Activated CD4-positive, alpha-beta T cell treated with anti-CD3 and anti-CD28 coated beads, Interleukin-2, amount 50 U/mL, for 16 hours (primary cell): ENCODE measurements at regions not wholly inside any gene's neighbourhood (a gene's known extent, or its start where the extent isn't known, plus 50 kb on each side); places are given as distances from the start of the nearest gene placed in this dataset.
A peak's percentile ranks its signal among the peaks of the same experiment; 100 is the strongest.

Experiments
- DNase-seq: peaks from one replicate; pipeline ENCODE4 v3.0.0-alpha.2; 2020

GRCh38 chr20:42020316-42020715 lies 402.1 kb upstream of the CHD6 start:
- DNase-seq: no peak

DNA sequence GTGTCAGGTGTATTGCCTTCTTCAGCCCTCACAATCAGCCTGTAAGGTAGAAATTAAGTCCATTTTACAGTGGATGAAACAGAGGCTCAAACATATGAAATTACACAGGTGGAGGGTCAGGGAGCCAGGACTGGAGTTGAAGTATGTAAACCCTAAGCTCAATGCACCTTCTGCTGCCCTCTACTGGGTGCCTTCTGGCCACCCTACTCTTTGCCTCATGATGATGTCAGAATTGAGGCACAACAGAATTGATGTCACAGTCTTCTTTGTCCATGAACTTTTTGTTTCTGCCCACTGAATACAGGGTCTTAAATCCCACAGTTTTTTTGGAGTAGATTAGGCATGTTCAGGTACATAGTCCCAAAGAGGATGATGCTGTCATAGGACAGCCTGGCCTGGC lies 400.8 kb upstream of the CHD6 start:
- DNase-seq: no peak

- no peak for DNase-seq
Observed at GRCh38 chr20:42010090-42010489, 391.9 kb upstream of the CHD6 start.

GRCh38 chr20:42007251-42007650 lies 389.1 kb upstream of the CHD6 start:
- DNase-seq: no peak

GRCh38 chr20:42005211-42005610 lies 387.0 kb upstream of the CHD6 start:
- DNase-seq: no peak

GRCh38 chr20:42003380-42003779 lies 385.2 kb upstream of the CHD6 start:
- DNase-seq: no peak

- no peak for DNase-seq
Observed at GRCh38 chr20:41998539-41999341, 380.6 kb upstream of the CHD6 start.

DNA sequence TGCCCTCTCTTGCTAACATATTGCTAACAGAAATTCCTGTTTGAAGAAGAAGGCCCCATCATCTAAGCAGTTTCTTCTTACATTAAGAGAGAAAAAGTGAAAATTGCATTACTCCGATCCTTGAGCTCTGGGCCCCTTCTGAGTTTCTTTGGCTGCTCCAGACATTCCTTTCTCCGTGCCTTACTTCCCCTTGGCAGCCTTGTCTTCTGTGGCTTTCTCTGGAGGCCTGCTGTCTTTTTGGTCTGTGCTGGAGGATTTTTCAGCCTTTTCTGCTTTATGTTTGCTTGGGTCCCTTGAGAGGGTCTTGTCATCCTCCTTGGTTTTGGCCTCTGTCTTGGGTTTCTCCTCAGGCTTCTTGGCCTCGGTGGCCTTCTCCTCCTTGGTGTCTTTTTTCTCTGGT lies 378.8 kb upstream of the CHD6 start:
- no peak for DNase-seq

GRCh38 chr20:41992481-41992880 lies 374.3 kb upstream of the CHD6 start:
- DNase-seq: no peak

GRCh38 chr20:41991412-41991811 lies 373.2 kb upstream of the CHD6 start:
- DNase-seq: no peak

- no peak for DNase-seq
Observed at GRCh38 chr20:41989935-41990635, 371.9 kb upstream of the CHD6 start.

GRCh38 chr20:41989039-41989679 lies 371.0 kb upstream of the CHD6 start:
- no peak for DNase-seq

DNA sequence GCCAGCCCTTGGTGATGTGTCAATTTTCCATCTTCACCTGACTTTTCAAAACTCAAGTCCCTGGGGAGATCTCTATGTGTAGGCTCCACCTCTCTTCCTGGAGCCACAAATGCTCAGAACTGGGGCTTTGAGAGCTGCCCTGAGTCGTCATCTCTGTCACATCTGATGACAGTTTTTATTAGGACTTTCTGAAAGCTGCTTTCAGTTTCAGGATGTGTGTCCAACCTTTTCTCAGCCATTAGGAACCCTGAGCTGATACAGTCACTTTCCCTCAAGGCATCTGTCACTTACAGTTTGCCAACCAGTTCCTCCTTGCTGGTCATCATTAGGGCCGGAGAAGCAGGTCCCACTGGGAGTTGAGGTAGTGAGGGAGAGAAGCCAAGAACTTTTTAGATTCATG lies 365.9 kb upstream of the CHD6 start:
- peak; percentile 1 for DNase-seq

GRCh38 chr20:41983159-41983558 lies 365.0 kb upstream of the CHD6 start:
- no peak for DNase-seq

DNA sequence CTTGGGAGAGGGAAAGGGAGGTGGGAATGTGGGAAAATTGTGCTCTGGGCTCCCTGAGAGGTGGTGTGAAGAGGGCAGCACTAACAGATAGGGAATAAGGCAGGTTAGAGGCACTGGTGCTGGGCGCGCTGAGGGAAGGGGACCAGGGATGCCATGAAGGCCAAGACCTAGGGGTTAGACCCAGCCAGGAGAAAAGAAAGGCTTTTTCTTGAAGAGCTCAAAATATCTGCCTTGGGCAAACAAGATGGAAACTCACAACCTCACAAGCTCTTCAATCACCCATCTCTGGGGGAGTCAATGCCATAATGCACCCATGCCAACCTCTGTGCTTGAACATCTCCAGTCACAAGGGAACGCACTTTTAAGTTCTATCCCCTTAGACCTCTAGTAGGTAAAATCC lies 363.6 kb upstream of the CHD6 start:
- no peak for DNase-seq

- DNase-seq: no peak
Observed at GRCh38 chr20:41978875-41979274, 360.7 kb upstream of the CHD6 start.

DNA sequence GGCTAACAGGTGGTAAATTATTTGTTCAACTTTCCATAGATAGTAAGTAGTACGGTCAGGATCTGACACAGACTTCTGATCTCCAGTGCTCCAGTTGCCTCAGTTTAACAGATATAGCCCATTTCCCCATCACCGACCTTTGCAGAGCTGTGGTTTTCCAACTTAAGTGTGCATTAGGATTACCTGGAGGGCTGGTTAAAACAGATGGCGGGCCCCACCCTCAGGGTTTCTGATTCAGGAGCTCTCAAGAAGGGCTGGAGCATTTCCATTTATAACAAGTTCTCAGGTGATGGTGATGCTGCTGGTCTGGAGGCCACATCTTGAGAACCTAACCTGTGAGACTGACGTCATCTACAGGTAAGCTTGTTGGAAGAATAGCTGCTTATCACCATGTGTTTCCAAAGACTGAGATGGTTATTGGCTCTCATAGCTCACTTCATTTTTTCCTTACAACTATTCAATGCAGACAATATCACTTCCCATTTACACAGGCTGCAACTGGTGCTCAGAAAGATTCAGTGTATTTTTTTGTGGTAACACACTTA lies 360.1 kb upstream of the CHD6 start:
- DNase-seq: no peak

DNA sequence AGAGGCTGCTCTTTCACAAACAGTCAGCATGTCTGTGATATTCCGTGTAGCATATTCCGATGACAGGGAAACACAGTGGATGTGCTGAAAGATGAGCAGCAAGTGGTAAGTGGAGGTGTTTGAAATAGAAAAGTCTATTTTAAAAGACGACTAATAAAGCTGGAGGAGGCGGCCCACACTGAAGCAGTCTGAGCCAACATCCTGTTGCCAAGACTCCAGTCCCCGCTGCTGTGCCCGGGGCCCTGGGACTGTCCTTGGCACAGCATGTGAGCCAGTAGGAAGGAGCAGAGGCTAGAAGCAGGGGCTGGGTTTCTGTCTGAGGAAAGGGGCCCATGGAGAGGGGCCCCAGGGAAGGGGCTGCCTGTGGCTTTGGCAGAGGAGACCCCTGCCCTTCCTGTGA lies 351.5 kb upstream of the CHD6 start:
- no peak for DNase-seq

- DNase-seq: no peak
Observed at GRCh38 chr20:41960166-41960565, 342.0 kb upstream of the CHD6 start.

- no peak for DNase-seq
Observed at GRCh38 chr20:41958391-41958790, 340.2 kb upstream of the CHD6 start.

GRCh38 chr20:41956338-41957074 lies 338.3 kb upstream of the CHD6 start:
- peak; percentile 7 for DNase-seq

DNA sequence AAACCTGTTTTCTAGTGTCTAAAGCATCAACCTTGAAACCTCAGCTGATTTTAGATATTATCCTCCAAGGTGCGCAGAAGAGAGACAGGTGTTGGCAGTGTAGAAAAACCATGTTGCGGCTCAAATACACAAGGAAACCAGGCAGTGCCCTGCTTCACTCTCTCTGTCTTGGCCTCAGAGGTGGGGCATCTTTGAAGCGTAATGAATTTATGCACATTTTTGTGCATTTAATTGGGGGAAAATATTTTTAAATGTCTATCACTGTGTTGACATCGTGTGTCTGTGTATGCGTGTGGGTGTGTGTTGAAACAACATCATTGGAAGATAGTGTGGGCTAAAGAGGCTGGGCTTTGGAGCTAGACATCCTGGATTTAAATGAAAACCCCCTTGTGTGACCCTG lies 334.0 kb upstream of the CHD6 start:
- no peak for DNase-seq

DNA sequence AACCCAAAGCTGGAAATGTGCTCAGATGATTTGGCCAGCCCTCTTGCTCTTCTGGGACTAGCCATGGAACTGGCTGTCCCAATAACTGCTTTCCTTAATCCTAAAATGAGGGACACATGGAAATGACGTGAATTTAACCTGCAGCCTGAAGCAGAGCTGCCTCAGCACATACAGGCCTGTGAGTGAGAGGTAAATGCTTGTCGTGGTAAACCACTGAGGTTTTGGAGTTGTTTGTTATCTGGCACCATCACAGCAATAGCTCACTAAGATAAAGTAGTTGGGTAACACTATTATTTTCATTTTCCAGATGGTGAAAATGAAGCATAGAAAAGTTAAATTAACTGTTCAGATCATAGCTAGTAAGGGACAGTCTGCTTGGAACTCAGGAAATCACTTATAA lies 333.4 kb upstream of the CHD6 start:
- DNase-seq: peak; percentile 19
